IMR-90 (cell line): ENCODE measurements at regions not wholly inside any gene's neighbourhood (a gene's known extent, or its start where the extent isn't known, plus 50 kb on each side); places are given as distances from the start of the nearest gene placed in this dataset.

ENCODE experiments used
- ATAC-seq: fragments of 200-7000 bp; cut with Tn5 transposase; 2 replicates; pipeline ENCODE4 v1.9.1; 2020; ENCODE audit warnings: low read depth, mild to moderate bottlenecking, moderate library complexity
- BruUV-seq: library from RNA; stranded (reverse); fragments of 400-500 nt; replicated peaks from 2 replicates; lab custom pipeline; 2021; lab: Mats Ljungman, UMichigan
- CTCF ChIA-PET: fragments of 300-600 bp; formaldehyde crosslinking; extraction: SDS; loops from one replicate; lab custom pipeline; 2021; ENCODE audit warnings: antibody characterized with exemption; lab: Yijun Ruan, JAX
- POLR2A ChIA-PET: fragments of 300-600 bp; sonication (Branson Sonifier 250); formaldehyde crosslinking; loops from one replicate; lab custom pipeline; 2022; ENCODE audit warnings: antibody characterized with exemption; ENCODE audit not compliant: unreplicated experiment; lab: Charles Lee
- DNase-seq: peaks from one replicate; pipeline ENCODE4 v3.0.0; 2013
- H2AFZ ChIP-seq: replicated peaks from 2 replicates; pipeline ENCODE3; 2013; ENCODE audit warnings: low read length, mild to moderate bottlenecking; ENCODE audit not compliant: poor library complexity
- H2AK5ac ChIP-seq: 2 replicates; pipeline ENCODE4 v1.6.1; 2013; ENCODE audit warnings: low read depth, low read length, inconsistent platforms
- H2AK9ac ChIP-seq: replicated peaks from 2 replicates; pipeline ENCODE3; 2013; ENCODE audit warnings: mild to moderate bottlenecking, low read depth, low read length, moderate library complexity; ENCODE audit not compliant: poor library complexity
- H2BK120ac ChIP-seq: 2 replicates; pipeline ENCODE4 v1.6.1; 2013; ENCODE audit warnings: low read depth, low read length, inconsistent platforms
- H2BK15ac ChIP-seq: 3 replicates; pipeline ENCODE4 v1.6.1; 2013; ENCODE audit warnings: low read depth, low read length, inconsistent platforms
- H2BK20ac ChIP-seq: 2 replicates; pipeline ENCODE4 v1.6.1; 2013; ENCODE audit warnings: low read depth, mild to moderate bottlenecking, inconsistent platforms, low read length, moderate library complexity
- H2BK5ac ChIP-seq: 2 replicates; pipeline ENCODE4 v1.6.1; 2013; ENCODE audit warnings: mild to moderate bottlenecking, low read depth, low read length, inconsistent platforms; ENCODE audit not compliant: poor library complexity, severe bottlenecking
- H3K14ac ChIP-seq: replicated peaks from 2 replicates; pipeline ENCODE4 v1.6.1; 2013; ENCODE audit warnings: low read depth, low read length, inconsistent platforms
- H3K18ac ChIP-seq: 2 replicates; pipeline ENCODE4 v1.6.1; 2013; ENCODE audit warnings: low read depth, low read length, control low read depth
- H3K23ac ChIP-seq: 2 replicates; pipeline ENCODE4 v1.6.1; 2013; ENCODE audit warnings: low read depth, low read length, inconsistent platforms
- H3K27ac ChIP-seq: 2 replicates; pipeline ENCODE4 v1.5.1; 2013; ENCODE audit warnings: mild to moderate bottlenecking, control low read depth, low read length; ENCODE audit not compliant: insufficient read depth
- H3K27me3 ChIP-seq: 2 replicates; pipeline ENCODE4 v1.6.1; 2013; ENCODE audit warnings: low read length; ENCODE audit not compliant: control insufficient read depth, insufficient read depth
- H3K36me3 ChIP-seq: 2 replicates; pipeline ENCODE4 v1.6.1; 2013; ENCODE audit warnings: low read length, mixed read lengths; ENCODE audit not compliant: control insufficient read depth, insufficient read depth
- H3K4ac ChIP-seq: 2 replicates; pipeline ENCODE4 v1.6.1; 2013; ENCODE audit warnings: low read depth, low read length, inconsistent platforms
- H3K4me1 ChIP-seq: 2 replicates; pipeline ENCODE4 v1.6.1; 2013; ENCODE audit warnings: low read length, mixed read lengths; ENCODE audit not compliant: control insufficient read depth, insufficient read depth
- H3K4me2 ChIP-seq: 2 replicates; pipeline ENCODE4 v1.6.1; 2013; ENCODE audit warnings: low read depth, mild to moderate bottlenecking, control low read depth, low read length, moderate library complexity
- H3K4me3 ChIP-seq: 2 replicates; pipeline ENCODE4 v1.5.1; 2013; ENCODE audit warnings: low read depth, mild to moderate bottlenecking, control low read depth, low read length, moderate library complexity; ENCODE audit not compliant: insufficient read depth
- H3K56ac ChIP-seq: 2 replicates; pipeline ENCODE4 v1.6.1; 2013; ENCODE audit warnings: low read length, inconsistent platforms; ENCODE audit not compliant: insufficient read depth; ENCODE audit errors: extremely low read depth
- H3K79me1 ChIP-seq, 2 experiments: 2 replicates each; pipeline ENCODE4 v1.6.1; 2013; ENCODE audit warnings: low read length in 2 of 2, inconsistent platforms in 1 of 2, low read depth in 1 of 2
- H3K9ac ChIP-seq: 2 replicates; pipeline ENCODE4 v1.6.1; 2013; ENCODE audit warnings: low read depth, low read length, control low read depth
- H3K9me1 ChIP-seq: 2 replicates; pipeline ENCODE4 v1.6.1; 2013; ENCODE audit warnings: low read length, inconsistent platforms; ENCODE audit not compliant: insufficient read depth
- H3K9me3 ChIP-seq: 2 replicates; pipeline ENCODE4 v1.6.1; 2013; ENCODE audit warnings: low read length; ENCODE audit not compliant: control insufficient read depth, insufficient read depth
- H4K20me1 ChIP-seq: 2 replicates; pipeline ENCODE4 v1.6.1; 2013; ENCODE audit warnings: low read length, inconsistent platforms; ENCODE audit not compliant: insufficient read depth
- H4K5ac ChIP-seq: 2 replicates; pipeline ENCODE4 v1.6.1; 2013; ENCODE audit warnings: mild to moderate bottlenecking, low read depth, low read length, control low read depth
- H4K8ac ChIP-seq, 2 experiments: 2 replicates each; pipeline ENCODE4 v1.6.1; 2013; ENCODE audit warnings: low read depth in 2 of 2, low read length in 2 of 2, control low read depth in 1 of 2, inconsistent platforms in 1 of 2
- H4K91ac ChIP-seq: 2 replicates; pipeline ENCODE4 v1.6.1; 2013; ENCODE audit warnings: low read depth, low read length, inconsistent platforms; ENCODE audit not compliant: insufficient read depth
- BHLHE40 ChIP-seq: fragments of 150-350 bp; IDR thresholded peaks from 2 replicates; pipeline ENCODE4 v1.6.1; 2016; ENCODE audit warnings: mild to moderate bottlenecking, low read depth, low read length
- CEBPB ChIP-seq: IDR thresholded peaks from 2 replicates; pipeline ENCODE4 v1.6.1; 2012; ENCODE audit warnings: low read depth, low read length, improper control_type of control experiment
- MAZ ChIP-seq: IDR thresholded peaks from 2 replicates; pipeline ENCODE4 v1.6.1; 2012; ENCODE audit warnings: low read depth, mild to moderate bottlenecking, low read length, improper control_type of control experiment, moderate library complexity, borderline replicate concordance
- MXI1 ChIP-seq: IDR thresholded peaks from 2 replicates; pipeline ENCODE4 v1.6.1; 2012; ENCODE audit warnings: low read depth, mild to moderate bottlenecking, low read length, moderate library complexity, borderline replicate concordance
- NFE2L2 ChIP-seq: fragments of 150-350 bp; IDR thresholded peaks from 2 replicates; pipeline ENCODE4 v1.6.1; 2016; ENCODE audit warnings: low read depth, mild to moderate bottlenecking, low read length
- RAD21 ChIP-seq: IDR thresholded peaks from 2 replicates; pipeline ENCODE4 v1.6.1; 2012; ENCODE audit warnings: low read length, improper control_type of control experiment
- RCOR1 ChIP-seq: IDR thresholded peaks from 2 replicates; pipeline ENCODE4 v1.6.1; 2012; ENCODE audit warnings: mild to moderate bottlenecking, low read length, improper control_type of control experiment; ENCODE audit not compliant: insufficient replicate concordance
- RFX5 ChIP-seq: IDR thresholded peaks from 2 replicates; pipeline ENCODE4 v1.8.0; 2012; ENCODE audit warnings: low read depth, mild to moderate bottlenecking, low read length, moderate library complexity
- SMC3 ChIP-seq: fragments of 150-350 bp; IDR thresholded peaks from 2 replicates; pipeline ENCODE4 v1.6.1; 2016; ENCODE audit warnings: low read depth, mild to moderate bottlenecking, antibody characterized with exemption, low read length, moderate library complexity
- WGBS, 2 experiments: methylation state at CpG; one replicate each; pipeline versions ENCODE4 v1.1.5 to v1.1.7; 2013; ENCODE audit warnings: missing lambda C conversion rate in 2 of 2; ENCODE audit not compliant: insufficient read length in 1 of 2; ENCODE audit errors: extremely low coverage in 2 of 2; 5-methylcytosine and 5-hydroxymethylcytosine counted together
- dilution Hi-C: fragments of 300-500 bp; cut with HindIII; formaldehyde crosslinking; loops from one replicate; pipeline ENCODE4 v1.14.3; 2018; ENCODE audit warnings: low sequenced_read_pairs; ENCODE audit not compliant: unreplicated experiment
- in situ Hi-C: fragments of 300-500 bp; cut with MboI; formaldehyde crosslinking; loops from 3 replicates; pipeline ENCODE4 v1.14.3; 2019; ENCODE audit warnings: low sequenced_read_pairs, inconsistent platforms, mixed read lengths
- intact Hi-C: fragments of 100-400 bp; cut with micrococcal nuclease; formaldehyde crosslinking; loops from 2 replicates; pipeline ENCODE4 v1.10.0; 2022
- TF ChIP-seq, protein P1 (sequence below): fragments of 150-350 bp; IDR thresholded peaks from 2 replicates; pipeline ENCODE4 v1.6.1; 2016; ENCODE audit warnings: low read depth, mild to moderate bottlenecking, low read length, moderate library complexity, borderline replicate concordance

DNA sequence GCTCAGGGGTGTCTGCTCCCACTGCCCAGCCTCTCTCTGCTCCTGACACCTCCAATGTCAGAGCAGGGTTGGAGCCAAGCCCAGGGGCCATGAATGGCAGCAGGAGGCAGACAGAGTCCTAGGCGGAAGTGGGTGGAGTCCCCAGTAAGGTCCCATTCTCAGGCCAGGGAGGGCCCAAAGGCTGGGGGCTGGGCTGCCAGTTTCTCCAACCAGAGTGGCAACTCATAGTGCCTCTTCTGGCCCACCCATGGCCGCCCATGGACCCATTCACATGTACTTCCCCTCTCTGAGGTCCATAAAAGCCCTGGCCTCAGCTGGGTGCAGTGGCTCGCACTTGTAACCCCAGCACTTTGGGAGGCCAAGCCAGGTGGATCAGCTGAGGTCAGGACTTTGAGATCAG lies 261.8 kb upstream of the TNC start:
- Histone ChIP-seq H4K8ac (no peak overlapping the region), H2BK20ac (no peak overlapping the region), H3K14ac (no peak overlapping the region), H3K4me3 (no peak overlapping the region), H3K4me1 (no peaks in the 10 kb centered on the region), H2BK5ac (no peak overlapping the region), H3K9me1 (no peaks in the 10 kb centered on the region), H4K5ac (no peak overlapping the region), H3K9me3 (peaks cover 10% of the 10 kb centered on the region), H2AK5ac (no peak overlapping the region), H3K4ac (no peak overlapping the region), H3K4me2 (no peak overlapping the region), H3K79me1 (no peaks in the 10 kb centered on the region), H2BK120ac (no peak overlapping the region), H3K9ac (no peak overlapping the region), H2AK9ac (no peak overlapping the region), H2AFZ (no peak overlapping the region), H4K91ac (no peak overlapping the region), H4K20me1 (no peaks in the 10 kb centered on the region), H3K27ac (no peak overlapping the region), H3K27me3 (no peaks in the 10 kb centered on the region), H3K36me3 (no peaks in the 10 kb centered on the region), H3K23ac (no peak overlapping the region), H3K56ac (no peak overlapping the region), H2BK15ac (no peak overlapping the region), H3K18ac (no peak overlapping the region)
- intact Hi-C loops, result loop anchor here (10.0 kb wide), 1 partner anchor 175 kb away; no protein-coding TSS in a partner anchor
- in situ Hi-C loops, result no loop called here
- TF ChIP-seq, protein P1, sequence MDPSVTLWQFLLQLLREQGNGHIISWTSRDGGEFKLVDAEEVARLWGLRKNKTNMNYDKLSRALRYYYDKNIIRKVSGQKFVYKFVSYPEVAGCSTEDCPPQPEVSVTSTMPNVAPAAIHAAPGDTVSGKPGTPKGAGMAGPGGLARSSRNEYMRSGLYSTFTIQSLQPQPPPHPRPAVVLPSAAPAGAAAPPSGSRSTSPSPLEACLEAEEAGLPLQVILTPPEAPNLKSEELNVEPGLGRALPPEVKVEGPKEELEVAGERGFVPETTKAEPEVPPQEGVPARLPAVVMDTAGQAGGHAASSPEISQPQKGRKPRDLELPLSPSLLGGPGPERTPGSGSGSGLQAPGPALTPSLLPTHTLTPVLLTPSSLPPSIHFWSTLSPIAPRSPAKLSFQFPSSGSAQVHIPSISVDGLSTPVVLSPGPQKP, result no peak
- no peak for TF ChIP-seq RAD21
- no peak for TF ChIP-seq MAZ
- TF ChIP-seq NFE2L2, result no peak
- no peak for TF ChIP-seq MXI1
- no peak for TF ChIP-seq RFX5
- no peak for TF ChIP-seq BHLHE40
- no peak for TF ChIP-seq CEBPB
- TF ChIP-seq SMC3, result no peak
- TF ChIP-seq RCOR1, result no peak
- ATAC-seq (no peak), DNase-seq (no peak)
- BruUV-seq, result no TSS peak
- WGBS, 2 experiments, result 83% methylated on average over 1 of the region's 3 CpGs; no CpG with 5 or more reads in 1 of the 2 experiments
- dilution Hi-C loops, result no loop called here
- POLR2A ChIA-PET, result no interaction called here
- CTCF ChIA-PET, result no interaction called here
